HG03378 (cell line): ENCODE measurements at regions not wholly inside any gene's neighbourhood (a gene's known extent, or its start where the extent isn't known, plus 50 kb on each side); places are given as distances from the start of the nearest gene placed in this dataset.
A peak's percentile ranks its signal among the peaks of the same experiment; 100 is the strongest.

Experiments used
- ATAC-seq: cut with Tn5 transposase; IDR thresholded peaks from one replicate; pipeline ENCODE4 v1.9.1; 2021; ENCODE audit warnings: mild to moderate bottlenecking, moderate library complexity; ENCODE audit not compliant: unreplicated experiment

DNA sequence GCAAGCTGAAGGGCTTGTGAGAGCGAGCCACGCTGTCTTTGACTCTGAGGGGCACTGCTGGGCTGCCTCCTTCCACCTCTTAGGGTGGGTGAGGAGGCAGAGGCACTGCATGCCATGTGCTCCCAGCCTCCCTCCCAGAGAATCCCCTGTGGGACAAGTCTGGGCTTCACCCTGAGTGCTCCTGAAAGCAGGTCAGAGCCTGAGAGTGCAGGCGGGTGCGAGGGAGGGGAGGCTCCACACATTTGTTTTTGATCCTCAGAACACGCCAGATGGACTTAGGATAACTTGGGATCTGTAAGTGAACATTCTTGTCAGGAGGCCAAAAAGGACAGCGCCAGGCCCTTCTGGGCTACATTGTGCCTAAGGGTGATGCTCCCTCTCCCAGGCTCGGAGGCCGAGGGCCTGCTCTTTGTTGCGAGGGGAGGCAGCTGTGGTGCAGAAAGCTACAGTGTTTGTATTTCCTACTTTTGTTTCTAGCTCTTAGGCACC, 155.4 kb downstream of the TMX1 start:
- ATAC-seq, result no peak

- no peak for ATAC-seq
Observed at GRCh38 chr14:51396222-51396815, 156.3 kb downstream of the TMX1 start.

DNA sequence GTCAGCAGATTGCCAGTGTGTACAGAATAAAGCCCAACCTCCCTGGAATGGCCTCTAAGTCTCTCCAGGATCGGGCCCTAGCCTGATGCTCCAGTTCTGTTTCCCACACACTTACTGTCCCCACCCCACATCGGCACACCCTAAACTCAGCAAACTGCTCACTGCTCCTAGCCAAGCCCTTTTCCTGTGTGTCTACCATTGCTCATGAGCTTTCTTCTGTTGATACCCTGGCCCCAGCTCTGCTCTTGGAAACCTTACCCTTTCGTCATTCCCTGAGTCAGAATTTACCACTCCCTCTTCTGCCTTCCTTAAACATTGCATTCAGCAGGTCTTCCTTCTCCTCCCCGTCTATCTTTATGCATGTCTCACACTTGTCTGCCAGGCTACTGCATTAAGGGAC, 158.9 kb downstream of the TMX1 start:
- ATAC-seq, result no peak

- ATAC-seq, result no peak
Observed at GRCh38 chr14:51400139-51400538, 160.1 kb downstream of the TMX1 start.

DNA sequence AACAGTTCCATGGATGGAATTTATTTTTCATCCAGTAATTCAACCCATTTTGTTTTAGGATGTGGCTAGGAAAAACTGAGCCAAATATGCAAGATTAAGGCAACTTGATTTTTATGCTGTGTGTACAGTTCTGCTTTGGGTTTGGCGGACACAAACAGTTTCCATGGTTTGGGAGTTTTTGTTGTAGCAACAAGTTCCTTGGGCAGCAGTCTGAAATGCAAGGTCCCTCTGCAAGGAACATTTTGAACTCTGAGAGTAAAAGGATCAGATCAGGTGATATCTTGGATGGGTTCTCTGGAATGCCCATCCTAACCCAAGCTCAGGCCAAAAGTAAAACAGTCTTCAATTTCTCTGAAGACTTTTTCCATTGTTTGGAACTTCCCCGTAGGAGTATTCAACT, 161.2 kb downstream of the TMX1 start:
- no peak for ATAC-seq

DNA sequence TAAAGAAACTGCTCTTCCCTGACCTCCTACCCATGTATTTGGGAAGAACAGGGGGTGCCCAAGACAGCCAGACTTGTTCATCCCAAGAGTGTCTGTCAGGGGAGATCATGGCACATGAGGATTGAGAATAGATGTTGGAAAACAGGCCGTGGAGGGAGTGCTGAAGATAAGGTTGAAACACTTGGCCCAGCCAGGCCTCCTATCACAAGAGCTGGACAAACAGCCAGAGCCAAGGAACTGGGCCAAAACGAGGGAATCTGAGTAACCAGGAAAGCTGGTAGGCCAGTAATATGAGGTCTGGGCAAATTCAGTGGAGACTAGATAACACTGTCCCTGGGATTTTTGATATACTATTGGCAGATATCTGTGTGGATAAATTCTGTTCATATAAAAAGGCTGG, 161.7 kb downstream of the TMX1 start:
- ATAC-seq, result no peak

DNA sequence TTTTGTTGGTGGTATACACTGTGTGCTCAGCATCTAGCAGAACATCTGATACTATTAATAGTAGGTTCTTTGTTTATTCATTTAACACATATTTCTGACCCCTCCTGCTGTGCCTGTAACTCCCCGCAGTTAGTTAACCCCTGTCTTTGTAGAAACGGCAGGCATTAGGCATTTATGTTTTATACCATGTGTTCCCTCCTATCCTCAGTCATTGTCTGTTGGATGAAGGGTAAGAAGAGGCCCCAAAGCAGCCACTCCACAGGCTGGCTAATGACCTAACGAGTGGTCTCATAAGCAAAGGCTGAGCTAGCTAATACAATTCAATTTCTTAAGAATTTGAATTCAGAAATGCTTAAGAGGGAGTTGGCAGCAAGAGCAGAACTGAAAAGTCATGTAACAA, 170.8 kb downstream of the TMX1 start:
- ATAC-seq, result no peak

- no peak for ATAC-seq
Observed at GRCh38 chr14:51419685-51420084, 179.6 kb downstream of the TMX1 start.

DNA sequence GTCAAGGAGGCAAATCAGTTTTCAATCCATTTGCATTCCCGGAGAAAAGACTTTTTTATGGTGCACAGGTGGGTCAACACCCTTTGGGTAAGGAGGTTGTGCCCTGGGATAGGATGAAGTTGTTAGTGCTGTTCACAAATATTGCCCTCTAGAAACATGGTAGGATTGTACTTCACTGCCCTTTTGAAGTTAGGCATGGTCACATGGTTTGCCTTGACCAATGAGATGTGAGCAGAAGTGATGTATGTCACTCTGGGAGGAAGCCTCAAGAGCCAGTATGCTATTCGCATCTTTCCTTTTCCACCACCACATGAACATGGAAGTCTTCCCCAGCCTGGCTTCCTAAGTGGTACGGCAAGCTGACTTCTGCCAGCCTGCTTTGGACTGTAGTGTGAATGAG, 182.7 kb downstream of the TMX1 start:
- ATAC-seq, result no peak

DNA sequence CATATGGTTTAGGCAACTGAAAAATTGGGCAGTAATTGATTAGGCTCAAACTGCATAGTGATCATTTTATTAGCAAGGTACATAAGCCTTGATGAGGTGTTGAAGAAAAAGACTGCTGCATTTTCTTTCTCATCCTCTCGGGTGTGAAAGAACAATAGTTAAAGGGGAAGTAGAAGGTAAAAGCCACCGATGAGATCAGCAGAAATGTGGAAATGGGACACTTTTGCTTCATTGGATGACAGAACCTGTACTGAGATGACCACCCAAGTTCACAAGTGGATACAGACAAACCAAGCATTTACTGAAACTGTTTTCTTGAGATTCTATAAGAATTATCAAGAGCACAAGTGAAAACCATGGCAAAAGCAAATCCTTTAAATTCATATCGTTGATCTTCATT, 184.0 kb downstream of the TMX1 start:
- no peak for ATAC-seq

DNA sequence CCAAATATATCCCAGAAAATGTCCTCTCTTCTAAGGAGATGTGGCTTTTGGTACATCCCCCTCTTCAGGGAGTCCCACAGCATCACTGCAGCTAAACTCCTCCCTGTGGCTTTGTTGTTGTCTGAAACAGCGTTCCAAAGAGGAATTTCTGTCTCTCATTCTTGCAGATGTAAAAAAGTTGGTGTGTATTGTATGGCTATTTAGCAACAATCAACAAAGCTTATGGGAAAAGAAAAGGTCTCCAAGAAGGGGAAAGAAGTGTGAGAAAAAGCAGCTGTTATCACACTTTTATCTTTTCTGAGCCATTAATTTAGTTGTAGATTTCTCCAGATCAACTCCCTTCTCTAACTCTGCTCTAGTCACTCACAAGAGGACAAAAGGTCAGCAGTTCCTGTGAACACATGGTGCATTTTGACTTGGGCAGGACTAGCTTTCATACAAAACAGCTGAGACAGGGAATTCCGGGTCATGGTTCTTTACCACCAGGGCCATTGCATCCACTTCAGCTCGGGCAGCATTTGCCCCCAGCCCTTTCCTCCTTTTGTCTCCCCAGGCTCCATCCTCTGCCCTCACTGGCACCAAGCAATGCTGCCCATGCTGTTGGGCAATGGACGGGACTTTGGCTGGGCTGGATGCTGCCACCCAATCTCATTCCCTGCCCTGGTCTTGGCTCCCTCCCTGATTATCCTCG, 184.7 kb downstream of the TMX1 start:
- ATAC-seq, result no peak

GRCh38 chr14:51428981-51429380, 188.9 kb downstream of the TMX1 start:
- no peak for ATAC-seq

DNA sequence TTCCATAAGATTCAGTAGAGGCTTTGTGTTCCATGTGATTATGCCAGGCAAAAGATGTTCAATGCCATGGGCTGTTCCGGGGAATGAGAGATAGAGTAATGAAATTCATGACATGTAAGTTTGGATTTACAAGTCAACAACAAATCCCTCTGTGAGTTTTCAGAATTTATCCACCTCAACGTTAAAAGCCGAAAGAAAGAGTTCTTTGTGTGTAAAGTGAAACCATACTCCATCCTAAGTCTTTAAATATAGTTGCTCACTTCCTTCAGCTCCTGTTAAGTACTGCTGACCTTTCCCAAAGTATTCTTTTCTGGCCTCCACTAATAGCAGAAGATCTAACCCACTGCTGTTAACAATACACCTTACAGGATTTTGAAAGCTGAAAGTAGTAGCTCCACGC, 190.0 kb downstream of the TMX1 start:
- no peak for ATAC-seq

DNA sequence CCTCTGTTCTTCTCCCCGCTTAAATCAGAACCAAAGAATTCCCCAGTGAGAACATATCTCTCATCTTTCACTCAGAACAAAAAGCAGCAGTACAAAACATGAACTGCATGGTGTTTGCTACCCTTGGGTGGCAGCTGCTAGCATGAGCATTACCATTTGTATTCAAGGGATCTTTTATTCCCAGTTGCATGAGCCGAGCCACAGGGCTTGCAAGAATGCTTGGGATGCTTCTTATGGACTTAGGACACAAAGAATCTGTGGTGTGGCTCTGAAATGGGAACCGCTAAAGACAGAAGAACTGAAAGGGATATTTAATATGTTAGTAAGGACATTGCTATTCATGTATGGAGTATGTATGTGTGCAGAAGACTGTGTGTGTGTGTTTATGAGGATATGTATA, 190.6 kb downstream of the TMX1 start:
- no peak for ATAC-seq

GRCh38 chr14:51431033-51431709, 191.1 kb downstream of the TMX1 start:
- peak; percentile 68 for ATAC-seq

DNA sequence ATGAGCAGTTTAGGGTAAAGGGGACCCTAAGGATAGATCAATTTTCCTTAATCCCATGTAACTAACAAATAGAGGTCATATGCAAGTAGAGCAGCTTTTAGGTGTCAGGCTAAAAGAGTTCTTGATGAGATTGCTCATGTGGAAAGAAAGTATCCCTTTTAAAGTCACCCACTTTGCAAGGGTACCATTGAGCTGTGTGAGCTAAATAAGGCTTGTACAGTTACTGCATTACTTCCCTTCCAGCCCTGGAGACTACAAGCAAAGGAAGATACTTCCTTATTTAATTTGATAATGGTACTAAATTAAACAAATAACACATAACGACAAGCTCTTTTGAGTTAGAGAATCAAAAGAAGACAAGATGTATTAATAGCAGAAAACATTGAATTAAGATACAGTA, 191.7 kb downstream of the TMX1 start:
- ATAC-seq, result no peak

DNA sequence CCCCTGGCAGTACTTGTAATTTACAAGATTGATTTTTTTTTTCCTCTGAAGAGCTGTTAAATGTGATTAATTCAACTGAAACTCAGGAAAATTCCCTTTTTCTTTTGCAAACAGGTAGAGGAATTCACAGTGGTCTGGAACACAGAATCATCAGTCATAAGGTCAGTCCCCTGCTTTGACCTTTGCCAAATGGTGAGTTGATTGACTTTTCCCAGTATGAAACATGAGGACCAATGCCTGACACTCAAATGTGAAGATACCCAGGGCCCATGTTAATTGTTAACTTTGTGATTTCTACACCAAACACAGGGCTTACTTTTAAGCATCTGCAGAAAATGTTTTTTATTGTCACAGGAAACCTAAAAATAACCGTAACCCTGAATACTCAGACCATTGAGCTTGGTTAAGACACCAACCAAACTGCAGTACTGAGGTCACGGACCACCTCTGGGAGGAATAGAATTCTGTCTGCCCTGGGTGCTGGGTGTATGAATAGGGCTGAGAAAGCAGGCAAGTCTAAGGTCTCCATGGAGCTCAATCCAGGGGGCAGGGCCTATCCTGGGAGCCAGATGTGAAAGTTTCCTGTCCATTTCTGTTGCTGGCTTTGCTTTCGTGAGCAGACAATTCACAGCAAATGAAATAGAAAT, 192.4 kb downstream of the TMX1 start:
- ATAC-seq, result peak; percentile 39

DNA sequence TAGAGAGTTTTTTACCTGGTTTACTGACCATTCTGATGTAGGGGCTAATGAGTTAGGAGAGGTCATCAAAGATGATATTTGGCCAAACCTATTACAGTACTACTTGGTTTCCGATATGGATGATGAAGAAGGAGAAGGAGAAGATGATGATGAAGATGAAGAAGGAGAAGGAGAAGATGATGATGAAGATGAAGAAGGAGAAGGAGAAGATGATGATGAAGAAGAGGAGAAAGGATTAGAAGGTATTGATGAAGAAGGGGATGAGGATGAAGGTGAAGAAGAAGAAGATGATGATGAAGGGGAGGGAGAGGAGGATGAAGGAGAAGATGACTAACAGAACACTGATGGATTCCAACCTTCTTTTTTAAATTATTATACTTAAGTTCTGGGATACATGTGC, 196.6 kb downstream of the TMX1 start:
- ATAC-seq, result no peak

DNA sequence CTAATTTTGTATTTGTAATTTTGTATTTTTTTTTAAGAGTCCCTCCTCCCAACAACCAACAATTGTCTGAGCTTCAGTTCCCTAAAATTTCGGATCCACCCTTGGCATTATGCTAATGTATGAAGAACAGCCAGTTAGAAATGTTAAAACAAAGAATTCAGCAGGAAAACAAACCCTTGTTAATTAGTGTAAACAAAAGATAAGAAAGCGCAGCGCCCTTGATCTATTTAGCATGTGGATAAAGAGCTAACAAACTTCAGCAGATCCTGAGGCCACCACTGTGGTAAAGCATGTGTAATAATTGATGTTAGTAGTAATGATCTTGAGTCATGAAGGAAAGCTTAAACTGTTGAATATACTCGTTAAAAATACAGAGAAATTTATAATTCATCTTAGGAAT, 199.8 kb downstream of the TMX1 start:
- no peak for ATAC-seq

DNA sequence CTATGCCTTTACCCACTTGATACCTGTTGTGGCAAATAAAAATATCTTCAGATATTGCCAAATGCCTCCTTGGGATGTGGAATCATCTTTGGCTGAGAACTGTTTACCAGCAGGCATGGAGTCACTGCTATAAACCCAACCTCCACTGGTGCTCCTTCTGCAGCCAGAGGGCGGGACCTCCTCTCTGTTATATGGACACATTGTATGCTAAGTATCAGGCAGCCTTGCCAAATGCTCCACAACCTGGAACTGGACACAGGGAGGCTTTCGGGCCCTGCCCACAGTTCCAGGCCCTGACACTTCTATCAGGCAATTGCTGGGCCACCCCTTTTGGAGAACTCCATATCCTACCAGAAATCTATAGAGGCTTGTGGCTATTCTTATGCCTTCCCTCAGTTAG, 201.0 kb downstream of the TMX1 start:
- no peak for ATAC-seq

- ATAC-seq, result no peak
Observed at GRCh38 chr14:51442513-51443175, 202.6 kb downstream of the TMX1 start.
